SK-N-SH treated with all-trans-retinoic acid at 6 μM for 48 hours (cell line): ENCODE measurements at regions not wholly inside any gene's neighbourhood (a gene's known extent, or its start where the extent isn't known, plus 50 kb on each side); places are given as distances from the start of the nearest gene placed in this dataset.
"Not testable (repeated sequence)": the region's sequence is repeated elsewhere in the genome, so short reads cannot be mapped to it uniquely, and the experiment has no call there.

Experiments
- ATAC-seq: fragments of 200-7000 bp; cut with Tn5 transposase; 3 replicates; pipeline ENCODE4 v1.9.1; 2020; ENCODE audit warnings: mild to moderate bottlenecking, moderate library complexity
- ARNTL ChIP-seq: fragments of 450-650 bp; formaldehyde crosslinking; IDR thresholded peaks from 2 replicates; pipeline ENCODE4 v1.5.0; 2020; ENCODE audit warnings: low read depth, mild to moderate bottlenecking, moderate library complexity, borderline replicate concordance
- BACH2 ChIP-seq: fragments of 250-450 bp; sonication (Bioruptor Pico); IDR thresholded peaks from 2 replicates; pipeline ENCODE4 v1.9.0; 2021; ENCODE audit warnings: mild to moderate bottlenecking, borderline replicate concordance
- CSDC2 ChIP-seq: fragments of 250-450 bp; sonication (Bioruptor Pico); IDR thresholded peaks from 2 replicates; pipeline ENCODE4 v1.5.0; 2020; ENCODE audit warnings: mild to moderate bottlenecking, moderate library complexity
- CSRNP3 ChIP-seq: fragments of 250-450 bp; sonication (Bioruptor Pico); IDR thresholded peaks from 2 replicates; pipeline ENCODE4 v1.5.1; 2021; ENCODE audit warnings: mild to moderate bottlenecking, moderate library complexity
- ESRRG ChIP-seq: fragments of 250-450 bp; sonication (Bioruptor Pico); IDR thresholded peaks from 2 replicates; pipeline ENCODE4 v1.6.1; 2021; ENCODE audit warnings: mild to moderate bottlenecking
- GLIS3 ChIP-seq: fragments of 250-450 bp; sonication (Bioruptor Pico); IDR thresholded peaks from 2 replicates; pipeline ENCODE4 v1.5.0; 2020; ENCODE audit warnings: mild to moderate bottlenecking, moderate library complexity
- ISL1 ChIP-seq: fragments of 250-450 bp; sonication (Bioruptor Pico); IDR thresholded peaks from 2 replicates; pipeline ENCODE4 v2.1.2; 2022; ENCODE audit warnings: mild to moderate bottlenecking, moderate library complexity
- OSR1 ChIP-seq: fragments of 250-450 bp; sonication (Bioruptor Pico); IDR thresholded peaks from 2 replicates; pipeline ENCODE4 v1.8.0; 2022; ENCODE audit warnings: moderate library complexity, mild to moderate bottlenecking, inconsistent platforms
- PPARA ChIP-seq: fragments of 250-450 bp; sonication (Bioruptor Pico); IDR thresholded peaks from 2 replicates; pipeline ENCODE4 v1.5.0; 2020; ENCODE audit warnings: mild to moderate bottlenecking, borderline replicate concordance
- SNAI2 ChIP-seq: fragments of 250-450 bp; sonication (Bioruptor Pico); IDR thresholded peaks from 2 replicates; pipeline ENCODE4 v1.5.0; 2020; ENCODE audit warnings: mild to moderate bottlenecking, moderate library complexity
- ZC3H10 ChIP-seq: fragments of 250-450 bp; sonication (Bioruptor Pico); IDR thresholded peaks from 2 replicates; pipeline ENCODE4 v1.5.1; 2021; ENCODE audit warnings: mild to moderate bottlenecking, moderate library complexity
- ZFP3 ChIP-seq: fragments of 250-450 bp; sonication (Bioruptor Pico); IDR thresholded peaks from 2 replicates; pipeline ENCODE4 v1.5.0; 2020; ENCODE audit warnings: mild to moderate bottlenecking, moderate library complexity
- ZFP30 ChIP-seq: fragments of 450-650 bp; formaldehyde crosslinking; IDR thresholded peaks from 2 replicates; pipeline ENCODE4 v1.5.0; 2022; ENCODE audit warnings: mild to moderate bottlenecking, moderate library complexity
- ZNF565 ChIP-seq: fragments of 450-650 bp; formaldehyde crosslinking; conservative IDR thresholded peaks from 2 replicates; pipeline ENCODE4 v1.5.0; 2020; ENCODE audit warnings: low read depth, mild to moderate bottlenecking, moderate library complexity
- ZNF70 ChIP-seq: fragments of 450-650 bp; formaldehyde crosslinking; IDR thresholded peaks from 2 replicates; pipeline ENCODE4 v1.5.0; 2020; ENCODE audit warnings: mild to moderate bottlenecking, moderate library complexity
- ZNF8 ChIP-seq: fragments of 450-650 bp; formaldehyde crosslinking; IDR thresholded peaks from 2 replicates; pipeline ENCODE4 v1.5.0; 2020; ENCODE audit warnings: mild to moderate bottlenecking, moderate library complexity
- TF ChIP-seq, protein P1 (sequence below): fragments of 250-450 bp; sonication (Bioruptor Pico); IDR thresholded peaks from 2 replicates; pipeline ENCODE4 v1.5.0; 2020; ENCODE audit warnings: mild to moderate bottlenecking, moderate library complexity
- TF ChIP-seq, protein P2 (sequence below): fragments of 250-450 bp; sonication (Bioruptor Pico); IDR thresholded peaks from 2 replicates; pipeline ENCODE4 v1.8.0; 2021; ENCODE audit warnings: low read depth, mild to moderate bottlenecking, moderate library complexity, borderline replicate concordance

- ATAC-seq: not testable (repeated sequence)
Measured at GRCh38 chr9:40885858-40886257, 242.6 kb downstream of the FOXD4L6 start.

- ATAC-seq: not testable (repeated sequence)
Measured at GRCh38 chr9:40884902-40885490, 243.5 kb downstream of the FOXD4L6 start.

DNA sequence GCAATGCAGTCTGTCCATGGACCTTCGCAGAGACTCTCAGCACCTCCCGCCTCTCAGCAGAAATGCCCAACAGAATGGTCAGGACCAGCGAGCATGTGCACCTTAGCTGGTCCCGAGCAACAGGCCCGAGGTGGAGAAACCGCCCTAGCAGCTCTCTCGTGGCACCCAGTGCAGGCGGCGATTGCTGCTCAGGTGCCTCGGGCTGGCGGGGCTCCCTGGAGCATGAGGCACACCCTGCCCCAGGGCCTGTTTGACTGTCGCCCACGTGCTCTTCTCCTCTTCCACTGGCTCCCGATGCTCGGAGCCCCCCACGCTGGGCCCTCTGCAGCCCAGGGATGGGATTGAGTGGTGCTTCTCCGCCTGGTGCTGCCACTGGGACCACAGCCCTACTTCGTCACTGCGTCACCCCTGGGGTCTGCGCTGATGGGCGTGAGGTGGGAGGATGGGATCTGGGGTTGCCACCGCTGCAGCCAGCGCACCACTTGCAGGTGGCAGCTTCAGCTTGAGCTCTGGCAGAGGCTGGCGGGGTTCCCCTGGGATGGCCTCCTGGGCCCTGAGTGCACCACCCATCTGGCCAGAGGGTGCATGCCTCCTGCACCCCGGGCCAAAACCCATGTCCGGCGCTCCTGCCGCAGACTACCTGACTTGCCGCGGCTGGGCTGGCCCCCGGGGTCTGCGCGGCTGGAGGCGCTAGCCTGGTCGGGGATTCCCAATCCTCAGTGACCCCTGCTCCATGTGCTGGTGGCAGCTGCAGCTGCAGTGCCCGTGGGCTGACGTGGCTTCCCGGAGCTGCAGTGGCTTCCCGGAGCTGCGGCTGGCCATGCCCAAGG lies 244.2 kb downstream of the FOXD4L6 start:
- no peak for ATAC-seq
- no peak for TF ChIP-seq ISL1 (CRISPR knock-in tag)
- no peak for TF ChIP-seq OSR1 (CRISPR knock-in tag)
- no peak for TF ChIP-seq CSDC2 (CRISPR knock-in tag)
- no peak for TF ChIP-seq ESRRG (CRISPR knock-in tag)
- no peak for TF ChIP-seq CSRNP3 (CRISPR knock-in tag)
- TF ChIP-seq BACH2 (CRISPR knock-in tag): no peak
- TF ChIP-seq ZNF565: no peak
- TF ChIP-seq ZFP3 (CRISPR knock-in tag): no peak
- no peak for TF ChIP-seq SNAI2 (CRISPR knock-in tag)
- TF ChIP-seq ZNF8 (CRISPR knock-in tag): no peak
- no peak for TF ChIP-seq ZFP30
- no peak for TF ChIP-seq ZC3H10
- TF ChIP-seq, protein P1, sequence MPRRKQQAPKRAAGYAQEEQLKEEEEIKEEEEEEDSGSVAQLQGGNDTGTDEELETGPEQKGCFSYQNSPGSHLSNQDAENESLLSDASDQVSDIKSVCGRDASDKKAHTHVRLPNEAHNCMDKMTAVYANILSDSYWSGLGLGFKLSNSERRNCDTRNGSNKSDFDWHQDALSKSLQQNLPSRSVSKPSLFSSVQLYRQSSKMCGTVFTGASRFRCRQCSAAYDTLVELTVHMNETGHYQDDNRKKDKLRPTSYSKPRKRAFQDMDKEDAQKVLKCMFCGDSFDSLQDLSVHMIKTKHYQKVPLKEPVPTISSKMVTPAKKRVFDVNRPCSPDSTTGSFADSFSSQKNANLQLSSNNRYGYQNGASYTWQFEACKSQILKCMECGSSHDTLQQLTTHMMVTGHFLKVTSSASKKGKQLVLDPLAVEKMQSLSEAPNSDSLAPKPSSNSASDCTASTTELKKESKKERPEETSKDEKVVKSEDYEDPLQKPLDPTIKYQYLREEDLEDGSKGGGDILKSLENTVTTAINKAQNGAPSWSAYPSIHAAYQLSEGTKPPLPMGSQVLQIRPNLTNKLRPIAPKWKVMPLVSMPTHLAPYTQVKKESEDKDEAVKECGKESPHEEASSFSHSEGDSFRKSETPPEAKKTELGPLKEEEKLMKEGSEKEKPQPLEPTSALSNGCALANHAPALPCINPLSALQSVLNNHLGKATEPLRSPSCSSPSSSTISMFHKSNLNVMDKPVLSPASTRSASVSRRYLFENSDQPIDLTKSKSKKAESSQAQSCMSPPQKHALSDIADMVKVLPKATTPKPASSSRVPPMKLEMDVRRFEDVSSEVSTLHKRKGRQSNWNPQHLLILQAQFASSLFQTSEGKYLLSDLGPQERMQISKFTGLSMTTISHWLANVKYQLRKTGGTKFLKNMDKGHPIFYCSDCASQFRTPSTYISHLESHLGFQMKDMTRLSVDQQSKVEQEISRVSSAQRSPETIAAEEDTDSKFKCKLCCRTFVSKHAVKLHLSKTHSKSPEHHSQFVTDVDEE: no peak
- TF ChIP-seq ZNF70 (CRISPR knock-in tag): no peak
- no peak for TF ChIP-seq ARNTL (CRISPR knock-in tag)
- TF ChIP-seq, protein P2, sequence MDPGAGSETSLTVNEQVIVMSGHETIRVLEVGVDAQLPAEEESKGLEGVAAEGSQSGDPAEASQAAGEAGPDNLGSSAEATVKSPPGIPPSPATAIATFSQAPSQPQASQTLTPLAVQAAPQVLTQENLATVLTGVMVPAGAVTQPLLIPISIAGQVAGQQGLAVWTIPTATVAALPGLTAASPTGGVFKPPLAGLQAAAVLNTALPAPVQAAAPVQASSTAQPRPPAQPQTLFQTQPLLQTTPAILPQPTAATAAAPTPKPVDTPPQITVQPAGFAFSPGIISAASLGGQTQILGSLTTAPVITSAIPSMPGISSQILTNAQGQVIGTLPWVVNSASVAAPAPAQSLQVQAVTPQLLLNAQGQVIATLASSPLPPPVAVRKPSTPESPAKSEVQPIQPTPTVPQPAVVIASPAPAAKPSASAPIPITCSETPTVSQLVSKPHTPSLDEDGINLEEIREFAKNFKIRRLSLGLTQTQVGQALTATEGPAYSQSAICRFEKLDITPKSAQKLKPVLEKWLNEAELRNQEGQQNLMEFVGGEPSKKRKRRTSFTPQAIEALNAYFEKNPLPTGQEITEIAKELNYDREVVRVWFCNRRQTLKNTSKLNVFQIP (CRISPR knock-in tag): no peak
- no peak for TF ChIP-seq PPARA (CRISPR knock-in tag)
- no peak for TF ChIP-seq GLIS3 (CRISPR knock-in tag)

DNA sequence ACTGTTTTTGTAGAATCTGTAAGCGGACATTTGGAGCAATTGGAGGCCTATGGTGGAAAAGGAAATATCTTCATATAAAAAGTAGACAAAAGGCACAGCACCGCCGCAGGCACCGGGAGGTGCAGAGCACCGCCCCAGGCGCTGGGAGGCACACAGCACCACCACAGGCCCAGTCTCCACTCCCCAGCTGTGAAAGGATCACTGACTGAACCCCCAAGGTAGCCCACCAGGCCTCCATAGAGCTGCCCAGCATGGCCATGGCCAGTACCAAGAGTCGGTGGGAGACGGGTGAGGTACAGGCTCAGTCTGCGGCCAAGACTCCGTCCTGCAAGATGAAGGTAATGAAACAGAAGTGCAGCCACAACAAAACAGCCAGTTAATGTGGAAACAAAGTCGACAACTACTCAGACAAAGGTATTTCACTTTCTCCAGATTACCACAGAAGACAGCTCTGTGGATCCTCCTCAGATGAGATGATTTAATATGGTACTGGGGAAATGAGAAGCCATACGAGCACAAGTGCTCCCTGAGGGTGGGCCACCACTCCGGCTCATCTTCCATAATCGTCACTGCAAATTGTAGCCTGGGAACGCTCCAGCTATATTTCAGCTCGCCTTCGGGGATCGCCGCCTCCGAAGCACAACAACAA lies 244.9 kb downstream of the FOXD4L6 start:
- not testable (repeated sequence) for ATAC-seq

GRCh38 chr9:40873753-40874295 lies 254.7 kb downstream of the FOXD4L6 start:
- ATAC-seq: not testable (repeated sequence)

- not testable (repeated sequence) for ATAC-seq
Measured at GRCh38 chr9:40868437-40868836, 260.0 kb downstream of the FOXD4L6 start.
